AG04450 (cell line): ENCODE measurements at regions not wholly inside any gene's neighbourhood (a gene's known extent, or its start where the extent isn't known, plus 50 kb on each side); places are given as distances from the start of the nearest gene placed in this dataset.
A peak's percentile ranks its signal among the peaks of the same experiment; 100 is the strongest.
"Not testable (repeated sequence)": the region's sequence is repeated elsewhere in the genome, so short reads cannot be mapped to it uniquely, and the experiment has no call there.

ENCODE experiments used
- CTCF ChIA-PET: fragments of 300-600, 350-600 bp; formaldehyde crosslinking; extraction: SDS; loops from one replicate; lab custom pipeline; 2022; ENCODE audit warnings: antibody characterized with exemption, inconsistent platforms; lab: Charles Lee
- POLR2A ChIA-PET: fragments of 350-600 bp; formaldehyde crosslinking; extraction: SDS; loops from one replicate; lab custom pipeline; 2021; ENCODE audit warnings: antibody characterized with exemption, inconsistent platforms; lab: Yijun Ruan, JAX
- DNase-seq: peaks from one replicate; pipeline ENCODE4 v3.0.0-alpha.2; 2011; ENCODE audit warnings: low read depth, low spot score
- H3K27ac ChIP-seq: one replicate; pipeline ENCODE4 v1.5.1; 2012; ENCODE audit warnings: low read depth, low read length, control low read depth
- H3K27me3 ChIP-seq: one replicate; pipeline ENCODE4 v1.6.0; 2012; ENCODE audit warnings: low read length; ENCODE audit not compliant: control insufficient read depth, insufficient read depth
- H3K4me3 ChIP-seq: 2 replicates; pipeline ENCODE4 v1.5.1; 2011; ENCODE audit warnings: mild to moderate bottlenecking, low read depth, low read length, control low read depth
- H3K9me3 ChIP-seq: 2 replicates; pipeline ENCODE4 v1.5.1; 2012; ENCODE audit warnings: low read length; ENCODE audit not compliant: control insufficient read depth, insufficient read depth
- TF ChIP-seq, protein P1 (sequence below): IDR thresholded peaks from 2 replicates; pipeline ENCODE4 v1.5.1; 2011; ENCODE audit warnings: low read depth, low read length, control low read depth, inconsistent platforms

DNA sequence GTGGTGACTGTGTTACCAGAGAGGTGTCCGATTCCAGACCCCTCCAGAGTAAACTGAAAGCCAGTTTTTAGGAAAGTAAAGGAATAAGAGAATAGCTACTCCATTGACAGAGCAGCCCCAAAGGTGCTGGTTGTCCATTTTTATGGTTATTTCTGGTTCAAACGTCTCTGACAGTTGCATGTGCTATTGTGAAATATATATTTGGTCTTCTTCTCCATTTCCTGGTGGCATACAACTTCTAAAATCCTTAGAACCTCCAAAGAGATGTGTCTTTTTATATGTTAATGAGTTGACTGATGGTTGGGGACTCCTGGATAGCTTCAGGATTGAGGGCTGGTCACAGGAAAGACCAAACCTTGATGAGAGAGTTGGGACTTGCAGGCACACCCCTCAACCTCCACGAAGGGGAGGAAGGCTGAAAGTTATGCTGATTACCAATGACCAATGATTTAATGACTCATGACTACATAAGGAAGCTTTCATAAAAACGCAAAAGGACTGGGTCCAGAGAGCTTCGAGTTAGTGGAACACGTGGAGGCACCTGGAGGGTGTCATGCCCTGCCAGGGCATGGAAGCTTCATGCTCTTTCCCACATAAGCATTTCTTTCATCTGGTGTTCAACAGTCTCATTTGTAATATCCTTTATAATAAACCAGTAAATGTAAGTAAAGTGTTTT lies 100.7 kb downstream of the SLC16A1 start:
- ChIA-PET POLR2A (interaction anchor here (0.6 kb wide), 1 partner anchor 120 kb away, joined by 3 read pairs; no protein-coding TSS in a partner anchor), CTCF (interaction anchor here (1.9 kb wide), 1 partner anchor 26 kb away, joined by 4 read pairs; no protein-coding TSS in a partner anchor)
- Histone ChIP-seq H3K4me3 (peak overlapping the region; percentile 32), H3K27me3 (no peaks in the 10 kb centered on the region), H3K27ac (no peak overlapping the region), H3K9me3 (no peaks in the 10 kb centered on the region; the same call in 1 of the 2 replicates)
- TF ChIP-seq, protein P1, sequence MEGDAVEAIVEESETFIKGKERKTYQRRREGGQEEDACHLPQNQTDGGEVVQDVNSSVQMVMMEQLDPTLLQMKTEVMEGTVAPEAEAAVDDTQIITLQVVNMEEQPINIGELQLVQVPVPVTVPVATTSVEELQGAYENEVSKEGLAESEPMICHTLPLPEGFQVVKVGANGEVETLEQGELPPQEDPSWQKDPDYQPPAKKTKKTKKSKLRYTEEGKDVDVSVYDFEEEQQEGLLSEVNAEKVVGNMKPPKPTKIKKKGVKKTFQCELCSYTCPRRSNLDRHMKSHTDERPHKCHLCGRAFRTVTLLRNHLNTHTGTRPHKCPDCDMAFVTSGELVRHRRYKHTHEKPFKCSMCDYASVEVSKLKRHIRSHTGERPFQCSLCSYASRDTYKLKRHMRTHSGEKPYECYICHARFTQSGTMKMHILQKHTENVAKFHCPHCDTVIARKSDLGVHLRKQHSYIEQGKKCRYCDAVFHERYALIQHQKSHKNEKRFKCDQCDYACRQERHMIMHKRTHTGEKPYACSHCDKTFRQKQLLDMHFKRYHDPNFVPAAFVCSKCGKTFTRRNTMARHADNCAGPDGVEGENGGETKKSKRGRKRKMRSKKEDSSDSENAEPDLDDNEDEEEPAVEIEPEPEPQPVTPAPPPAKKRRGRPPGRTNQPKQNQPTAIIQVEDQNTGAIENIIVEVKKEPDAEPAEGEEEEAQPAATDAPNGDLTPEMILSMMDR, result no peak
- DNase-seq, result no peak

DNA sequence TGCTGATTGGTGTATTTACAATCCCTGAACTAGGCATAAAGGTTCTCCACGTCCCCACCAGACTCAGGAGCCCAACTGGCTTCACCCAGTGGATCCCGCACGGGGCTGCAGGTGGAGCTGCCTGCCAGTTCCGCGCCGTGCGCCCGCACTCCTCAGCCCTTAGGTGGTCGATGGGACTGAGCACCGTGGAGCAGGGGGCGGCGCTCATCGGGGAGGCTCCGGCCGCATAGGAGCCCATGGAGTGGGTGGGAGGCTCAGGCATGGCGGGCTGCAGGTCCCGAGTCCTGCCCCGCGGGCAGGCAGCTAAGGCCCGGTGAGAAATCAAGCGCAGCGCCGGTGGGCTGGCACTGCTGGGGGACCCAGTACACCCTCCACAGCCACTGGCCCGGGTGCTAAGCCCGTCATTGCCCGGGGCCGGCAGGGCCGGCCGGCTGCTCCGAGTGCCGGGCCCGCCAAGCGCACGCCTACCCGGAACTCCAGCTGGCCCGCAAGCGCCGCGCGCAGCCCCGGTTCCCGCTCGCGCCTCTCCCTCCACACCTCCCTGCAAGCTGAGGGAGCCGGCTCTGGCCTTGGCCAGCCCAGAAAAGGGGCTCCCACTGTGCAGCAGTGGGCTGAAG lies 101.5 kb downstream of the SLC16A1 start:
- H3K27ac ChIP-seq, H3K9me3 ChIP-seq, H3K27me3 ChIP-seq, DNase-seq, POLR2A ChIA-PET: not testable (repeated sequence)
- CTCF ChIA-PET, result interaction anchor here (1.9 kb wide), 1 partner anchor 27 kb away, joined by 4 read pairs; no protein-coding TSS in a partner anchor
- H3K4me3 ChIP-seq, result peak overlapping the region; percentile 37

DNA sequence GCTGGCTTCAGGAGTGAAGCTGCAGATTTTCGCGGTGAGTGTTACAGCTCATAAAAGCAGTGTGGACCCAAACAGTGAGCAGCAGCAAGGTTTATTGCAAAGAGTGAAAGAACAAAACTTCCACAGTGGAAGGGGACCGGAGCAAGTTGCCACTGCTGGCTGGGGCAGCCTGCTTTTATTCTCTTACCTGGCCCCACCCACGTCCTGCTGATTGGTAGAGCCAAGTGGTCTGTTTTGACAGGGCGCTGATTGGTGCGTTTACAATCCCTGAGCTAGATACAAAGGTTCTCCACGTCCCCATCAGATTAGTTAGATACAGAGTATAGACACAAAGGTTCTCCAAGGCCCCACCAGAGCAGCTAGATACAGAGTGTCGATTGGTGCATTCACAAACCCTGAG lies 102.1 kb downstream of the SLC16A1 start:
- CTCF ChIA-PET, result interaction anchor here (0.6 to 1.9 kb wide), 2 partner anchors 13 to 28 kb away, joined by 3 to 4 read pairs; no protein-coding TSS in a partner anchor
- H3K27ac ChIP-seq, H3K27me3 ChIP-seq, DNase-seq, H3K4me3 ChIP-seq, POLR2A ChIA-PET, H3K9me3 ChIP-seq: not testable (repeated sequence)

DNA sequence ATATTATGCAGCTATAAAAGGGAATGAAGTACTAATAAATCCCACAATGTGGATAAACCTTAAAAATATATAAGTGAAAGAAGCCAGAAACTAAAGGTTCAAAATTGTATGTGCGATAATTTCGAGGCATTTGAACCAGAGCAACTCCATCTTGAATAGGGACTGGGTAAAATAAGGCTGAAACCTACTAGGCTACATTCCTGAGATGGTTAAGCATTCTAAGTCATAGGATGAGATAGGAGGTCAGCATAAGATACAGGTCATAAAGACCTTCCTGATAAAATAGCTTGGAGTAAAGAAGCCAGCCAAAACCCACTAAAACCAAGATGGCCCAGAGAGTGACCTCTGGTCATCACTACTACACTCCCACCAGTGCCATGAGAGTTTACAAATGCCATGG lies 103.1 kb downstream of the SLC16A1 start:
- no peaks in the 10 kb centered on the region for H3K27me3 ChIP-seq
- POLR2A ChIA-PET, result no interaction called here
- TF ChIP-seq, protein P1, result no peak
- no peaks in the 10 kb centered on the region; the same call in 1 of the 2 replicates for H3K9me3 ChIP-seq
- CTCF ChIA-PET, result no interaction called here
- DNase-seq, result no peak
- no peak overlapping the region for H3K4me3 ChIP-seq
- H3K27ac ChIP-seq, result no peak overlapping the region

DNA sequence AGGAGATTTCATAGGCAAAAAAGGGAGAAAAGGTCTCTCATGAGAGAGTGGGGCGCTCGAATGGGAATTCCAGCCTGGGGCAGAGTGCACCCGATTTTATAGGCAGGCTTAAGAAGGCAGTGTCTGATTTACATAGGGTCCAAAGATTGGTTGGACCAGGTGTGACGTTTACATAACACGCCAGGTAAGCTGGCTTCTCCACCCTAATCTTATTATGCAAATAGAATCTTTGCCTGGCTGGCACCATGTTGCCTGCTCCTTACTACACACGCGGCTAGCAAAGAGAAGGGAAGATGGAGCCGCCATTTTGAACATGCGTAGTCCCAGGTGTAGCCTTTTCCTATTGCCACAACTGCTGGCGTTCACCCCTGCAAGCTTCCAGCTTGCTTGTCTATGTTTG lies 103.7 kb downstream of the SLC16A1 start:
- DNase-seq, result no peak
- ChIA-PET POLR2A (no interaction called here), CTCF (interaction anchor here (1.6 kb wide), 1 partner anchor 136 kb away, joined by 5 read pairs; no protein-coding TSS in a partner anchor)
- Histone ChIP-seq H3K4me3 (no peak overlapping the region), H3K27me3 (no peaks in the 10 kb centered on the region), H3K9me3 (no peaks in the 10 kb centered on the region; the same call in 1 of the 2 replicates), H3K27ac (no peak overlapping the region)
- TF ChIP-seq, protein P1, result no peak
